ENCODE measurements at regions not wholly inside any gene's neighbourhood (a gene's known extent, or its start where the extent isn't known, plus 50 kb on each side); places are given as distances from the start of the nearest gene placed in this dataset.

DNA sequence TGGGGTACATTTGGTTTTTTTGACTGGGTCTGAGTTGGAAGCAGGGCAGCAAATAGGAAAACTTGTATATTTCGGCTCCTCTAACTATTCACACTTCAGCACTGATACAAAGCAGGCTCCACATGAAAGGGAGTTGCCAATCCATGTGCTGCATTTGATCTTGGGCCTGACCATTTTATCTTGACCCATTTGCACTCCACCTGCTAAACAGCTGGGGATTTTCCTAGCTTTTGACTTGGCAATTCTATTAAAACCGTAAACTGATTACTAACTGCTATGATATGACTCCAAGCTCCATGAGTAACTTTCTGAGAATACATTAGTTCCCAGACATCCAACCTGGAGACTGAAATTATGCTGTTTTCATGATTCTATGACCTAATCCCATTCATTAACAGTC is 797.1 kb downstream of the BCL11B start:
- peaks cover 0 to 1% of the 10 kb centered on the region in 2 donors for H3K36me3 Mint-ChIP-seq (ENCODE audit: insufficient read depth in 2 of 2)
- H3K9me3 Mint-ChIP-seq: peaks cover 0 to 3% of the 10 kb centered on the region in 2 donors
- H3K4me1 Mint-ChIP-seq (ENCODE audit: low read depth): peaks cover 4% of the 10 kb centered on the region
- H3K27me3 Mint-ChIP-seq (ENCODE audit: low read depth): no peaks in the 10 kb centered on the region
- no peak overlapping the region for H3K4me3 Mint-ChIP-seq
- DNase-seq (no peak), ATAC-seq (replicated peaks in 1 of 2) (no peak)
- no peak overlapping the region for H3K27ac Mint-ChIP-seq

DNA sequence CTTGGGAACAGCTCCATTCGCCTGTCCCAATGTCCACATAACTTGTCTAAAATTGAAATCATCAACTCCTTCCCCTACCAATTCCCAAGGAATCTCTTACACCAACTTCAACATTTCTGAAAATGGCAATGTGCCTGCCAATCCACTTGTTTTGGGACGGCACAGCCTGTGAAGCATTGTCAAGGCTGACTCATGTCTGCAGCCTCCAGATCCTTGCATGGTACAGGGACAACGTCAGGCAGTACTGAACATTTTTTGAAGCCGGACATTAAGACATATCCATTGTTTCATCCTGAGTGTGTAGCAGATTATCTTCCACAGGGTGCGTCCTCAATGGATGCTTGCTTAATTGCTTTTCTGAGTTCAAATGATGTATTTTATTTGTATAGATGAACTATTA is 794.1 kb downstream of the BCL11B start:
- Mint-ChIP-seq H3K4me3 (no peak overlapping the region), H3K36me3 (ENCODE audit: insufficient read depth in 2 of 2) (peaks cover 0 to 1% of the 10 kb centered on the region in 2 donors), H3K27me3 (ENCODE audit: low read depth) (no peaks in the 10 kb centered on the region), H3K27ac (no peak overlapping the region), H3K4me1 (ENCODE audit: low read depth) (peaks cover under 1% of the 10 kb centered on the region), H3K9me3 (peaks cover 0 to 3% of the 10 kb centered on the region in 2 donors)
- no peak for ATAC-seq (replicated peaks in 1 of 2)
- no peak for DNase-seq

DNA sequence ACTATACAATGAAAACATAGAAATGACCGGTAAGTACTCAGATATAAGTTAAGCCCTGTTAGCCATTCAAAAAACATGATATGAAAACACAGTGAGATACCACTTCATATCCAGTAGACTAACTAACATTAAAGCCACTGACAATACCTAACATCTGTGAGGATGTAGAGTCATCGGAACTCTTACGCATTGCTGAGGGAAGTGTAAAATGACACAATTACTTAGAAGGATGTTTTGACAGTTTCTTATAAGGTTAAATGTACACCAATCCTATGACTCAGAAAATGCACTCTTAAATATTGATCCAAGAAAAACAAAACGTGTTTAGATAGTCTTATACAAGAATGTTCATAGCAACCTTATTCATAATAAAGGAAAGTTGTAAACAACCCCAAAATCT is 782.9 kb downstream of the BCL11B start:
- H3K9me3 Mint-ChIP-seq: peaks cover 0 to 5% of the 10 kb centered on the region in 2 donors
- H3K4me3 Mint-ChIP-seq: no peak overlapping the region
- H3K27ac Mint-ChIP-seq: no peak overlapping the region
- peaks cover 4 to 10% of the 10 kb centered on the region in 2 donors for H3K36me3 Mint-ChIP-seq (ENCODE audit: insufficient read depth in 2 of 2)
- DNase-seq: no peak
- no peaks in the 10 kb centered on the region for H3K27me3 Mint-ChIP-seq (ENCODE audit: low read depth)
- ATAC-seq (replicated peaks in 1 of 2): no peak
- H3K4me1 Mint-ChIP-seq (ENCODE audit: low read depth): peaks cover under 1% of the 10 kb centered on the region

DNA sequence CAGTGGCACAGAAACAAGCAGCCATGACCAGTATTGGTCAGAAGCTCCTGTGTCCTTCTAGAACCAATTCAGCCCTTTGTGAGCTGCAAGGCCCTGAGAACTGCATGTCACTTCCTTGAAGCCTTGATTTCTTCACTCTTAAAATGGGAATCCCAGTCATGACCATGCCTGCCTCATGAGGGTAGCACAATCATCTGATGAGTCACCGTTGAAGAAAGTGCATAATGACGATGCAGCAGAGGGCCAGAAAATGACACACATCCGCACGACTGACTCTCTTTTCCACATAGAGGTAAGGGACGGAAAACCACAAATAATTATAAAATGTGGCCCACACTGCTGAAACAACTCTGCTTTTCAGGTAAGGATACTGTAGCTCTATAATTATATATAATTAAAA is 777.4 kb downstream of the BCL11B start:
- H3K4me3 Mint-ChIP-seq: no peak overlapping the region
- peaks cover 10% of the 10 kb centered on the region for H3K4me1 Mint-ChIP-seq (ENCODE audit: low read depth)
- ATAC-seq (replicated peaks in 1 of 2) (peak; percentile 62 to 87), DNase-seq (peak; percentile 11 to 19)
- H3K36me3 Mint-ChIP-seq (ENCODE audit: insufficient read depth in 2 of 2): no peaks in the 10 kb centered on the region
- H3K27ac Mint-ChIP-seq: no peak overlapping the region
- no peaks in the 10 kb centered on the region for H3K27me3 Mint-ChIP-seq (ENCODE audit: low read depth)
- no peaks in the 10 kb centered on the region for H3K9me3 Mint-ChIP-seq

DNA sequence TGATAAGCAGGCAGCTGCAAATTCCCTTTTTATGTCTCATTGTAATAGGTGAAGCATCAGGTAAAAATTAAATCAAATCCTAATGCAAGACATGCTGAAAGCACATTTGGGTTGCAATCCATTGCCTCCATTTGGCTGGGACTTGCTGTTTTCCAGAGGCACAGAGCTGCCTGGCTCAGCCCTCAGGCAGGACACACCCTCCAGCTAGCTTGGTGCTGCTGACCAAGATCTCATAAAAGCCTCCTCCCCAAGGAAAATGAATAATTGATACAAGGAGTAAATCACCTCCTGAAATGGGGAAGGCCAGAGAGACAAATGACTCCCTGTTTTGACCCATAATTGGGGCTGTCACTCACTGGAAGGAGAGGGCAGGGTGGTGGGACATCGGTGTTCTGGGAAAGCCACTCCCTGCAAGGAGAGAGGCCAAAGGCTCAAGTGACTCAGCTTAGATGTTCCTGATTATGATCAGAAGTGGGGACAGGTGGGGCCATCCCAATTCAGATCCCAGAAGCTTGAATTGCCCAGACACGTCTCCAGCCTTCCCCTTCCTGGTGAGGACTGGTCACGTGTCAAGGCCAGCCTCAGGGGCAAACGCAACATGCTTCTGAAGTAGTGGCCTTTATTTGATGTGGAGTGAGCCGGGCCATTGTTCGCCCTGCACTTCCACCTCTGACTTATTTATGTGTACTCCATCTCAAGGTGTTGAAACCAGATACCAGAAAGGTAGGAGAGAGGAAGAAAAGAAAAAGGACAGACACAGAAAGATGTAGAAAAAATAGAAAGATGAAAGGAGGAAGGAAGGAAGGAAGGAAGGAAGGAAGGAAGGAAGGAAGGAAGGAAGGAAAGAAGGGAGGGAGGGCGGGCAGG is 773.7 kb downstream of the BCL11B start:
- no peak for DNase-seq
- no peak for ATAC-seq (replicated peaks in 1 of 2)
- H3K4me3 Mint-ChIP-seq: no peak overlapping the region
- H3K36me3 Mint-ChIP-seq (ENCODE audit: insufficient read depth in 2 of 2): peaks cover 0 to 1% of the 10 kb centered on the region in 2 donors
- no peaks in the 10 kb centered on the region for H3K9me3 Mint-ChIP-seq
- peaks cover 24% of the 10 kb centered on the region for H3K4me1 Mint-ChIP-seq (ENCODE audit: low read depth)
- no peak overlapping the region for H3K27ac Mint-ChIP-seq
- no peaks in the 10 kb centered on the region for H3K27me3 Mint-ChIP-seq (ENCODE audit: low read depth)

DNA sequence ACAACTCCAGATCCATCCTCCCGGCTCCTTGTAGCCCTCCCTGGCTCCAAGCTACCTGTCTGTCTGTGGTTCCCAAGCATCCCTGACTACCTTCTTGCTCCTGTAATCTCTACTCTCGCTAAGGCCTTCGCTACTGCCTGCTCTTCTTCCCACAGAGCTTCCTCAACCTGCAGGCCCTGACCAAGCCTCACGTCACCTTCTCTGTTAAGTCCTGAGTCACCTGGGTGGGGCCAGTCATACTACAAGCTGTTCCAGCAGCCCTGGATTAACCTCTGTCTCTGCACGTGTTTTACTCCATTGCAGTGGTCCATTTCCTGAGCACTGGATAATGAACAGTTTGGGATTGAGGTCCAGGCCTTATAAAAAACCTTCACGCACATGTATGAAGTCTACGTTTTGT is 770.7 kb downstream of the BCL11B start:
- Mint-ChIP-seq H3K27me3 (ENCODE audit: low read depth) (no peaks in the 10 kb centered on the region), H3K4me3 (no peak overlapping the region), H3K9me3 (peaks cover 0 to 4% of the 10 kb centered on the region in 2 donors), H3K36me3 (ENCODE audit: insufficient read depth in 2 of 2) (peaks cover 0 to 1% of the 10 kb centered on the region in 2 donors), H3K27ac (no peak overlapping the region), H3K4me1 (ENCODE audit: low read depth) (peaks cover 16% of the 10 kb centered on the region)
- ATAC-seq (replicated peaks in 1 of 2): no peak
- no peak for DNase-seq

DNA sequence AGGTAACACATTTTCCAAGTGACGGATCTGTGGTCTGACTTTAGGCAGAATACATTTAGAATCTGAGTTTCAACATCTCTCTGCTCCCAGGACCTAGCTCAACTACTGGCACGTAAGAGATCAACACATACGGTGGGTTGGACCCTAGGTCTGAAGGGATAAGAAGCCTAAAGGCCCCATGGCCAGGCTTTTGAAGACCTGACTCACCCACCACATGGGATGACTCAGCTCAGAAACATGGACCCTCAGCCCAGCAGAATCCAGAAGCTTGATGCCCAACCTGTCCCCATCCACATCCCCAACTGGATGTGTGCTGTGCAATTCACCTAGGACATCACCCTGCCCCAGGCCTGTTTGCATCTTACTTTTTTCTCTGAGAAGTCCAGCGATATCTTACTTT is 770.2 kb downstream of the BCL11B start:
- H3K4me1 Mint-ChIP-seq (ENCODE audit: low read depth): peaks cover 16% of the 10 kb centered on the region
- H3K27me3 Mint-ChIP-seq (ENCODE audit: low read depth): no peaks in the 10 kb centered on the region
- DNase-seq (no peak), ATAC-seq (replicated peaks in 1 of 2) (peak; percentile 29 to 44)
- peaks cover 0 to 1% of the 10 kb centered on the region in 2 donors for H3K36me3 Mint-ChIP-seq (ENCODE audit: insufficient read depth in 2 of 2)
- H3K4me3 Mint-ChIP-seq: no peak overlapping the region
- H3K9me3 Mint-ChIP-seq: peaks cover 0 to 4% of the 10 kb centered on the region in 2 donors
- H3K27ac Mint-ChIP-seq: no peak overlapping the region

DNA sequence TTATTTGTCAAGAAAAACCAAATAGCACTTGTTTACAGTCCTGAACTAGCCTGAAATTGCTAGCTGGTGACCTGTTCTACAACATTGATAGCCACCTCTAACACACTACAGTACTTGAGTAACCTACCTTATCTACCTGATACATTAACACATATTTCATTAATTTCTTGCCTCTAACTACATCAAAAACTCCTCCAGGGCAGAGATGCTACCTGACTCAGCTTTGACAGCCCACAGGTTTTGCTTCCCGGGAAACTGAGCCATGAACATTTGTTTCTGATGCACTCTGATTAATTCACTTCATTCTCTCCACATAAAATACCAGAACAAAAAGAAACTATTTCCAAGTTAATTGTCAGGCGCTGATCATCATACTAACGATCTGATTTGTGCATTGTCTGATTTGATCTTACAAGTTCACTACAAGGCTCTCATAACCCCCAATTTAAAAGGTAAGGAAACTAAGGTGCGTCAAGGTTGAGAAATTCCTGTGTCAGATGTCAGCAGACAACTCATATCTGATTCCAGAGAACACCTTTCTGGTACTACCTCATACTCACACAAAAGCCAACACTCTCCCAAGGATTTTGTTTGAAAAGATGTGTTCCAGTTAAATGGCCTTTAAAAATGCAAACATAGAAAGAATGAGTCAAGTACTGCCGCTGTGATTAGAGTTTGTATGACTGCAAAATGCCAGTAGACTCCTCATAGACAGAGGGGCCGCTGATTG is 768.7 kb downstream of the BCL11B start:
- H3K27me3 Mint-ChIP-seq (ENCODE audit: low read depth): no peaks in the 10 kb centered on the region
- peaks cover 16% of the 10 kb centered on the region for H3K4me1 Mint-ChIP-seq (ENCODE audit: low read depth)
- peaks cover 2 to 4% of the 10 kb centered on the region in 2 donors for H3K9me3 Mint-ChIP-seq
- peaks cover 0 to 3% of the 10 kb centered on the region in 2 donors for H3K36me3 Mint-ChIP-seq (ENCODE audit: insufficient read depth in 2 of 2)
- H3K27ac Mint-ChIP-seq: no peak overlapping the region
- DNase-seq: no peak
- ATAC-seq (replicated peaks in 1 of 2): no peak
- H3K4me3 Mint-ChIP-seq: no peak overlapping the region

DNA sequence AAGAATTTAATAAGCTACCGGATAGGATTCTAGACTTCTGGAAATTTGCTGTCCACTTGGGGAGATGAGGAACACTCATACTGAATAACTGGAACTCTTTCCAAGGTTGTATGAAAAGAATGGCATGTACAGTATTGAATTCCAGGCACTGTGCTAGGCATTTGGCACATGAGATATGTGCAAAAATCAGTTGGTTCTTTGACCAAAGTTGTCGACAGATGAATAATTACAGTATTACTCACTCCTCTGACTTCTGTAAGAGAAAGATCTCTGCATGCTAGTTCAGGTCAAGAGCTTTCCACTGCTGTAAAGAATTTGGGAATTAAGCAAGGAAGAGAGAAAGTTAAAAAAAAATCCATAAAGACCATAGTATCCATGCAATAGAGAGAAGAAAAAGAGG is 764.7 kb downstream of the BCL11B start:
- DNase-seq: no peak
- Mint-ChIP-seq H3K4me3 (no peak overlapping the region), H3K27ac (no peak overlapping the region), H3K36me3 (ENCODE audit: insufficient read depth in 2 of 2) (peaks cover 4 to 5% of the 10 kb centered on the region in 2 donors), H3K27me3 (ENCODE audit: low read depth) (no peaks in the 10 kb centered on the region), H3K4me1 (ENCODE audit: low read depth) (peaks cover 36% of the 10 kb centered on the region), H3K9me3 (peaks cover 2 to 4% of the 10 kb centered on the region in 2 donors)
- ATAC-seq (replicated peaks in 1 of 2): no peak

DNA sequence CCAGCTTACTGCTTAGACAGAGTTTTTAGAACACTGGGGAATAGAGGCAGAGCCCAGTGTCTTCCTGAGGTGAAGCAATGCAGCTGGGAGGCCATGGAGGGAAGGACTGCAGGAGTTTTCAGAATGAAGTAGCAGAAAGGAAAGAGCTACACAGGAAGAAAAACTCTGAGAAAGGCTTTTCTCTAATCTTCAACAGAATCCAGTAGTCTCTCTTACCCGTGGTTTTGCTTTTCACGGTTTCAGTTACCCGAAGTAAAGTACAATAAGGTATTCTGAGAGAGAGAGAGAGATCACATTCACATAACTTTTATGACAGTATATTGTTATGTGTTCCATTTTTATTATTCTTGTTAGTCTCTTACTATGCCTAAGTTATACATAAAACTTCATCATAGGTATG is 761.6 kb downstream of the BCL11B start:
- Mint-ChIP-seq H3K9me3 (peaks cover 2 to 3% of the 10 kb centered on the region in 2 donors), H3K27me3 (ENCODE audit: low read depth) (no peaks in the 10 kb centered on the region), H3K36me3 (ENCODE audit: insufficient read depth in 2 of 2) (peaks cover 4 to 5% of the 10 kb centered on the region in 2 donors), H3K4me3 (no peak overlapping the region), H3K27ac (no peak overlapping the region), H3K4me1 (ENCODE audit: low read depth) (peaks cover 43% of the 10 kb centered on the region)
- ATAC-seq (replicated peaks in 1 of 2) (no peak), DNase-seq (no peak)

DNA sequence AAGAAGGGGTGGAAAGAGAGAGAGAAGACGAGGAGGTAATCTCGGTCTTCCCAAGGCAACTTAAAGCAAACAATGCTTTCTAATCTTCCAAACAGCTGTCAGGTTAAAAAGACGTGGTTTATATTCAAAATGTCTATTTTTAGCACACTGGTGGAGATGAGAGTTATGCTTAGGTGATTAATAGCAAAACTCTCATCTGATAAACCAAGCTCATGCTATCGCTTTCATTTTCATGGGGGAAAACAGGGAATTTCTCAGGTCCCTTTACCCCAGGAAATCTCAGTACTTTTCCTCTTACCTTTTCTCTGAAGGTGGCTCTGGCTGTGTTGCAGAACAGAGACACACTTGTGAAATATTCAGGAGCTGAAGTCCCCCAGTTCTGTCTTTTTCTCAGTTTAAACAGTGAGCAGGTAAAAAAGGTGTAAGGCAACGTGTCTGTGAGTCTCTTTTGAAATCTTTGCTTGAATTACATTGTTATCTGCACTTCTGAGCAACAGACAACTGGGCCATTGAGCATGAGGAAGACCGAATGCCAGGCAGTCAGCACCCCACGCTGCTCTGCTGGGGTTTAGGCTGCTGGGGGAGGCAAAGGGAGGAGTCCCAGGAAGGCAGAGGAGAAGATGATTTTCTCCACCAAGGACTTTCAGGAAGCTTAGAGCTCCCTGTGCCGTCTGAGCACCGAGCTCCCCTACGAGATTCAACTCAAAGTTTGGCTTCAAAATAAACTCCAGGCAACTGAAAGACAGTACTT is 759.3 kb downstream of the BCL11B start:
- DNase-seq: no peak
- Mint-ChIP-seq H3K27ac (peak overlapping the region; percentile 63), H3K4me1 (ENCODE audit: low read depth) (peaks cover 43% of the 10 kb centered on the region), H3K4me3 (peak overlapping the region; percentile 56 to 69), H3K9me3 (peaks cover 0 to 1% of the 10 kb centered on the region in 2 donors), H3K27me3 (ENCODE audit: low read depth) (no peaks in the 10 kb centered on the region), H3K36me3 (ENCODE audit: insufficient read depth in 2 of 2) (peaks cover 3 to 4% of the 10 kb centered on the region in 2 donors)
- ATAC-seq (replicated peaks in 1 of 2): peak; percentile 44 to 60

DNA sequence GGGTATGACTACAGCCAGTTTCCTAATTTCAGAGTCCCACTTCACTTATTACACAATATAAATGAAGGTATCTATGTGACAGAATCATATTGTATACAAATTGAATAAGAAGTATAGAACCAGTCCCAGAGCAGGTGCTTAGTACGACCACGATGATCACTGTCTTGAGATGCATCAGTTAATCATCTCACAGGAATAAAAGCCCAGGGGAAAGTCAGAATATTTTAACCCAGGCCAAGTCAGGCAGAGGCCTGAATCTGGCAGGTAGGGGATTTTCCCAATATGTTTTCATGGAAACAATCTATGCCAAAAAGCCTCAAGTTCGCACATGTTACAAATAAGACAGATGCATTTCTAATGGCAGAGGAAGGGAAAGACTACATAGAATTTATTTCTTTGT is 758.4 kb downstream of the BCL11B start:
- ATAC-seq (replicated peaks in 1 of 2) (no peak), DNase-seq (no peak)
- peaks cover 3 to 4% of the 10 kb centered on the region in 2 donors for H3K36me3 Mint-ChIP-seq (ENCODE audit: insufficient read depth in 2 of 2)
- H3K27me3 Mint-ChIP-seq (ENCODE audit: low read depth): no peaks in the 10 kb centered on the region
- H3K9me3 Mint-ChIP-seq: peaks cover 0 to 1% of the 10 kb centered on the region in 2 donors
- H3K27ac Mint-ChIP-seq: no peak overlapping the region
- peaks cover 43% of the 10 kb centered on the region for H3K4me1 Mint-ChIP-seq (ENCODE audit: low read depth)
- H3K4me3 Mint-ChIP-seq: no peak overlapping the region

DNA sequence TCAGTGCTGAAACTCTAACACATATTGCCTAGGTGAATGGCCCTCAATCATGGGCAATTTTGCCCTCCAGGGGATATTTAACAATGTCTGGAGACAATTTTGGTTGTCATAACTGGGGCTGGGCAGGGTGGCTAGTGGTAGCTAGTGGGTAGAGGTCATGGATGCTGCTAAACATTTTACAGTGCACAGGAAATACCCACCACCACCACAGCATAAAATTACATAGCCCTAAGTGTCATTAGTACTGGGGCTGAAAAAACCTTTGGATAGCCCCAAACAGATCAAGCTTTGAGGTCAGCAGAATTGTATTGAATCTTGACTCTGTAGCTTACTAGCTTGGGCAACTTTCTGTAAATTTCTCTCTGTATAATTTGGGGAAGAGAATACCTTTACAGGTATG is 758.0 kb downstream of the BCL11B start:
- Mint-ChIP-seq H3K27ac (no peak overlapping the region), H3K27me3 (ENCODE audit: low read depth) (no peaks in the 10 kb centered on the region), H3K9me3 (peaks cover 0 to 1% of the 10 kb centered on the region in 2 donors), H3K4me3 (no peak overlapping the region), H3K36me3 (ENCODE audit: insufficient read depth in 2 of 2) (peaks cover 3 to 4% of the 10 kb centered on the region in 2 donors), H3K4me1 (ENCODE audit: low read depth) (peaks cover 43% of the 10 kb centered on the region)
- DNase-seq (no peak), ATAC-seq (replicated peaks in 1 of 2) (no peak)
